BLaER1 treated with 17β-estradiol and CSF1 and Interleukin-3, amounts not matched to agents 10 nM and 100 nM (cell line): ENCODE measurements at regions not wholly inside any gene's neighbourhood (a gene's known extent, or its start where the extent isn't known, plus 50 kb on each side); places are given as distances from the start of the nearest gene placed in this dataset.

ENCODE experiments used
- H3K27ac ChIP-seq, 11 experiments: shearing (Covaris generic); formaldehyde crosslinking; 2 replicates each; pipeline ENCODE4 v1.8.1; 2022
- H3K27me3 ChIP-seq, 11 experiments: shearing (Covaris generic); formaldehyde crosslinking; 2 replicates each; pipeline ENCODE4 v1.8.1; 2022
- H3K36me3 ChIP-seq, 11 experiments: shearing (Covaris generic); formaldehyde crosslinking; 2 replicates each; pipeline ENCODE4 v1.8.1; 2022
- H3K4me1 ChIP-seq, 10 experiments: shearing (Covaris generic); formaldehyde crosslinking; 2 replicates each; pipeline ENCODE4 v1.8.1; 2022
- H3K4me2 ChIP-seq, 11 experiments: shearing (Covaris generic); formaldehyde crosslinking; 2 replicates each; pipeline ENCODE4 v1.8.1; 2022
- H3K4me3 ChIP-seq, 10 experiments: shearing (Covaris generic); formaldehyde crosslinking; 2 replicates each; pipeline ENCODE4 v1.8.1; 2022
- H3K9ac ChIP-seq, 11 experiments: shearing (Covaris generic); formaldehyde crosslinking; 2 replicates each; pipeline ENCODE4 v1.8.1; 2022
- H3K9me3 ChIP-seq, 11 experiments: shearing (Covaris generic); formaldehyde crosslinking; replicated peaks in 1 of 11; 2 replicates each; pipeline ENCODE4 v1.8.1; 2022
- H4K20me1 ChIP-seq, 11 experiments: shearing (Covaris generic); formaldehyde crosslinking; 2 replicates each; pipeline ENCODE4 v1.8.1; 2022
- Cebpa-rat ChIP-seq, 11 experiments: shearing (Covaris generic); IDR thresholded peaks; 2 replicates each; pipeline ENCODE4 v1.8.1; 2022

DNA sequence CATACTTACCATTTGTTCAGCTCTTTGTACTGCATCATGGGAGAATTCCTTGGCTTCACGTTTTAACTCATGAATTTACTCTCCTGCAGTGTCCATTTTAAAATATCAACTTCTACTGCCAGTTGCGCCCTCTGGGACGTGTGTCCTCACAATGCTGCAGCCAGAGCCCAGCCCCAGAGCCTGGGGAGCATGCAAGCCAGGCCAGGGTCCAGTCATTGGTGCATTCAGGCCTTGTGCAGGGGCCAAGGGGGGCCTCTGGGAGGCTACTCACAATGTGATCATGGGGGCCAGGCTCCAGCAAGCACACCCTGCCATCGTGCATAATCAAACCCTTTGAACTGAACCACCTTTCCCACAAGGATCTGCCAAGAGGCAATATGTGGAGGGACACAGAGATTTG is 105.6 kb upstream of the CCDC112 start:
- no peak overlapping the region for H3K4me2 ChIP-seq
- no peaks in the 10 kb centered on the region for H3K36me3 ChIP-seq
- H3K9me3 ChIP-seq, result no peaks in the 10 kb centered on the region
- no peak overlapping the region for H3K27ac ChIP-seq
- H3K4me1 ChIP-seq, result peaks cover 0 to 8% (median 0%) of the 10 kb centered on the region in 10 experiments; a peak in 1 of 20 replicates
- no peak overlapping the region for H3K9ac ChIP-seq
- no peak overlapping the region for H3K4me3 ChIP-seq
- no peaks in the 10 kb centered on the region for H4K20me1 ChIP-seq
- no peak for TF ChIP-seq Cebpa-rat (IDR thresholded peaks at IDR 0.05)
- H3K27me3 ChIP-seq, result no peaks in the 10 kb centered on the region

DNA sequence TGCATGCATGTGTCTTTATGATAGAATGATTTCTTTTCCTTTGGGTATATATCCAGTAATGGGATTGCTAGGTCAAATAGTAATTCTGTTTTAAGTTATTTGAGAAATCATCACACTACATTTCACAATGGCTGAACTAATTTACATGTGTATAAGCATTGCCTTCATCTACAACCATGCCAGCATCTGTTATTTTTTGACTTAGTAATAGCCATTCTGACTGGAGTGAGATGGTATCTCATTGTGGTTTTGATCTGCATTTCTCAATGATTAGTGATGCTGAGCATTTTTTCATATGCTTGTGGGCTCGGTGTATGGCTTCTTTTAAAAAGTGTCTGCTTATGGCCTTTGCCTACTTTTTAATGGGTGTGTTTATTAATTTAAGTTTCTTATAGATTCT is 102.3 kb upstream of the CCDC112 start:
- no peaks in the 10 kb centered on the region for H4K20me1 ChIP-seq
- no peak overlapping the region for H3K27ac ChIP-seq
- H3K9ac ChIP-seq, result no peak overlapping the region
- H3K36me3 ChIP-seq, result no peaks in the 10 kb centered on the region
- no peak for TF ChIP-seq Cebpa-rat (IDR thresholded peaks at IDR 0.05)
- H3K4me1 ChIP-seq, result no peaks in the 10 kb centered on the region
- H3K27me3 ChIP-seq, result no peaks in the 10 kb centered on the region
- H3K4me3 ChIP-seq, result no peak overlapping the region
- H3K4me2 ChIP-seq, result no peak overlapping the region
- peaks cover 0 to 16% (median 4%) of the 10 kb centered on the region in 11 experiments; a peak in 15 of 22 replicates for H3K9me3 ChIP-seq

DNA sequence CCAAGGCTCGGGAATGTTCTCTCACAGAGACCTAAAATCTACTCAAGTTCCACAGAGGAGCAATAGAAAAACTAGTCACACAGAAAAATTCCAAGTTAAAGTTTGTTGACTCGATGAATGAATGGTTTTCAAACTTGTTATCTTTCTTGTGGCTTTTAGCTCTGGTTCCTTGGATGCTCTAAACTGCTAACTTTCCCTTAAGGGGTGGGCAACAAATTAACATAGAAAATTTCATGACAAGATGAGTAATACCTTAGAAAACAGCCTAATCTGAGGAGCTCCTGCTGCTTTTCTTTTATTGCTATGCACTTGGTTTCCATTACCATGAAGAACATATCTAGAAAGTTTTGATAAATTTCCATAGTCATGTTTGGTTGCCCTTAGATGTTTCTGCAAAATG is 100.2 kb upstream of the CCDC112 start:
- no peak for TF ChIP-seq Cebpa-rat (IDR thresholded peaks at IDR 0.05)
- peaks cover 0 to 28% (median 11%) of the 10 kb centered on the region in 11 experiments; a peak in 16 of 22 replicates for H3K9me3 ChIP-seq
- no peak overlapping the region for H3K27ac ChIP-seq

DNA sequence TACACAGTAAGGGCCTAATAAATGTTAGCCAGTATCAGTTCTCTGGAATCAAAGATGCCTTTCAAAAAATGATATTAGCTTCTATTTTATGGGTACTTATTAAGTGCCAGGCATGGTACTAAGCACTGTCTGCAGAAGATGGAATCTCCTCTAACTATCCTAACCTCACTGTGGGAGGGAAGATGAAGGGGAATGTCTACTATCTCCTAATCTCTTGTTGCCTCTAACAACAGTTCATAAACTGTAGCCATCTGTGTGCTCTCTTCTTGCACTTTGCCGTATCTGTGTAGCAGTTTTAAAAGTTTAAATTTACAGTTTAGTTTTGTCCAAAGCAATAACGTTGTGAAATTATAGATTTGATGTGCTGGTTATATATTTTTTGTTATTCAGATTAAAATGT is 99.6 kb upstream of the CCDC112 start:
- H3K9ac ChIP-seq, result no peak overlapping the region
- no peaks in the 10 kb centered on the region for H3K27me3 ChIP-seq
- H3K9me3 ChIP-seq, result peaks cover 0 to 28% (median 11%) of the 10 kb centered on the region in 11 experiments; a peak in 16 of 22 replicates
- no peaks in the 10 kb centered on the region for H3K36me3 ChIP-seq
- H3K4me3 ChIP-seq, result no peak overlapping the region
- no peaks in the 10 kb centered on the region for H3K4me1 ChIP-seq
- H4K20me1 ChIP-seq, result no peaks in the 10 kb centered on the region
- no peak overlapping the region for H3K27ac ChIP-seq
- no peak overlapping the region for H3K4me2 ChIP-seq
- no peak for TF ChIP-seq Cebpa-rat (IDR thresholded peaks at IDR 0.05)

More for the DNA sequence above, 100.2 kb upstream of the CCDC112 start:
- Histone ChIP-seq H3K4me1 (no peaks in the 10 kb centered on the region), H3K36me3 (no peaks in the 10 kb centered on the region), H4K20me1 (no peaks in the 10 kb centered on the region), H3K4me3 (no peak overlapping the region), H3K27me3 (no peaks in the 10 kb centered on the region), H3K9ac (no peak overlapping the region), H3K4me2 (no peak overlapping the region)

DNA sequence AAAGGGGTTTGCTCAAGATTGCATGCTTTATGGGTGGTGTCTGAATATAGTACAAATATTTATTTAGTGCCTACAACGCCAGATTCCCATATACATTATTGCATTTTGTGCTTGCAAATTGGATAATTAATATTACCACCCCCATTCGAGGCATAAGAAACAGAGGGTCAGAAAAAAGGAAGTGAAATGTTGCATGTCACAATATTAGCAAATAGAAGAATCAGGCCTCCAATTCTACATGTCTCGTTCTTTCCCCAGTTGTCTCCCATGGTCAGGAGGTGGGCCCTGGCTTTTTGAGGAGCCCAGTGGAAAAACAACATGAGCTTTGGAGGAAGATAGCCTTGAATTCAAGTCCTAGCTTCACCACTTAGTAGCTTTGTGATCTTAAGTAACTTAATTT is 98.1 kb upstream of the CCDC112 start:
- Histone ChIP-seq H3K4me1 (no peaks in the 10 kb centered on the region), H3K27me3 (no peaks in the 10 kb centered on the region), H4K20me1 (no peaks in the 10 kb centered on the region), H3K4me2 (no peak overlapping the region), H3K27ac (no peak overlapping the region), H3K36me3 (no peaks in the 10 kb centered on the region), H3K9me3 (peaks cover 0 to 28% (median 11%) of the 10 kb centered on the region in 11 experiments; a peak in 16 of 22 replicates), H3K4me3 (no peak overlapping the region), H3K9ac (no peak overlapping the region)
- no peak for TF ChIP-seq Cebpa-rat (IDR thresholded peaks at IDR 0.05)

DNA sequence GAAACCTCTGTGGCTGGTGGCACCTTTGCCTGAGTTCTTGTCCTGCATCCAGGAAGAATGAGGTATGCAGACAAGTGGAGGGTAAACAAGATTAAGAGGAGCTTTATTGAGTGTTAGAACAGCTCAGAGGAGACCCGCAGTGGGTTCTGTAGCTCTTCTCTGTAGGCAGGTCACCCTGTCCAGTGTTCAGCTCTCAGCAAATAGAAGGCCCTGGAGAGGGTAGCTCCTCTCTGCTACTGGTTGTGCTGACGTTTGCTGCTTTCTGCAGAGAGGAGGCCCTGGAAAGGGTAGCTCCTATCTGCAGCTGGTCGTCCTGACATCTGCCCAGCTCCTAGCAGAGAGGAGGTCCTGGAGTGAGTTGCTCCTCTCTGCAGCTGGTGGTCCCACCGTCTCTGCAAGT is 96.8 kb upstream of the CCDC112 start:
- H3K27ac ChIP-seq, result no peak overlapping the region
- no peak overlapping the region for H3K9ac ChIP-seq
- H3K27me3 ChIP-seq, result no peaks in the 10 kb centered on the region
- H3K4me2 ChIP-seq, result no peak overlapping the region
- H4K20me1 ChIP-seq, result no peaks in the 10 kb centered on the region
- H3K9me3 ChIP-seq, result peaks cover 0 to 28% (median 11%) of the 10 kb centered on the region in 11 experiments; a peak in 16 of 22 replicates
- H3K4me3 ChIP-seq, result no peak overlapping the region
- TF ChIP-seq Cebpa-rat (IDR thresholded peaks at IDR 0.05), result no peak
- H3K4me1 ChIP-seq, result no peaks in the 10 kb centered on the region
- no peaks in the 10 kb centered on the region for H3K36me3 ChIP-seq

DNA sequence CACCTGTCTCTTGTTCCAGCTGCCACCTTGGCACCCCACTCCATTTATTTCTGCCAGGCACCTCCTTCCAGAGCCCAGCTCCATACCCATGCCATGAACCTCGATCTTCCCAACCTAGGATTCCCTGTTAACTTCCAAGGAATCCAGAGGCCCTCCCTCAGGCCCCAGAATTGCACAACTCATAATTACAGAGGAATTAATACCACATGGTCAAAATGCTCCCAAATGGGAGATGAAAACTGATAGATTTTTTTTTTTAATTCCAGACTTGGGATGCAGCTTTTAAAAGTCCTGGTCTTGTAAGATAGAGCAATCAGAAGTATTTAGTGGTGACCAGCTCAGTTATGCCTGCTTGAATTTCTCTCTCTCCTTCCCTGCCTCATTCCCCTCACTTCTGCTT is 96.2 kb upstream of the CCDC112 start:
- Histone ChIP-seq H3K4me1 (no peaks in the 10 kb centered on the region), H3K27ac (no peak overlapping the region), H3K9ac (no peak overlapping the region), H3K9me3 (peaks cover 0 to 28% (median 11%) of the 10 kb centered on the region in 11 experiments; a peak in 16 of 22 replicates), H3K27me3 (no peaks in the 10 kb centered on the region), H3K4me2 (no peak overlapping the region), H3K4me3 (no peak overlapping the region), H3K36me3 (no peaks in the 10 kb centered on the region), H4K20me1 (no peaks in the 10 kb centered on the region)
- TF ChIP-seq Cebpa-rat (IDR thresholded peaks at IDR 0.05), result no peak

DNA sequence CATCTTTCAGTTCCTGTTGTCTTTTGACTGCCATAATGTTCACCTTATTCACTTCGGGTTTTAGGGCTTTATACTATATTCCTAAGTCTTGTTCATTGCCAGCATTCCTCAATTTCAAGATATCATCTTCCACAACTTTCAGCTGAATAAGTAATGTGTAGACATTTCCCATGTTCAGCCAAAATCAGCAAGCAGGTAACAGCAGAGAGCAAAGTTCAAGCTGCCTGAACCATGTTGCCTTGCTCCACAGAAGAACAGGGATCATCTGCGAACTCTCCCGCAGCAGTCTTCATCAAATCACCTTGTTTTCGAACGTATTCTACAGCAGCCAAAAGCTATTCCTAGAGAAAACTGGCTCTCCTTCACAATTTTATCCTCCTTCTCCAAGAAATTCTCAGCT is 95.3 kb upstream of the CCDC112 start:
- H3K4me2 ChIP-seq, result no peak overlapping the region
- no peaks in the 10 kb centered on the region for H3K36me3 ChIP-seq
- TF ChIP-seq Cebpa-rat (IDR thresholded peaks at IDR 0.05), result no peak
- no peak overlapping the region for H3K4me3 ChIP-seq
- peaks cover 0 to 28% (median 11%) of the 10 kb centered on the region in 11 experiments; a peak in 16 of 22 replicates for H3K9me3 ChIP-seq
- no peak overlapping the region for H3K27ac ChIP-seq
- H3K4me1 ChIP-seq, result no peaks in the 10 kb centered on the region
- H3K9ac ChIP-seq, result no peak overlapping the region
- no peaks in the 10 kb centered on the region for H4K20me1 ChIP-seq
- no peaks in the 10 kb centered on the region for H3K27me3 ChIP-seq

DNA sequence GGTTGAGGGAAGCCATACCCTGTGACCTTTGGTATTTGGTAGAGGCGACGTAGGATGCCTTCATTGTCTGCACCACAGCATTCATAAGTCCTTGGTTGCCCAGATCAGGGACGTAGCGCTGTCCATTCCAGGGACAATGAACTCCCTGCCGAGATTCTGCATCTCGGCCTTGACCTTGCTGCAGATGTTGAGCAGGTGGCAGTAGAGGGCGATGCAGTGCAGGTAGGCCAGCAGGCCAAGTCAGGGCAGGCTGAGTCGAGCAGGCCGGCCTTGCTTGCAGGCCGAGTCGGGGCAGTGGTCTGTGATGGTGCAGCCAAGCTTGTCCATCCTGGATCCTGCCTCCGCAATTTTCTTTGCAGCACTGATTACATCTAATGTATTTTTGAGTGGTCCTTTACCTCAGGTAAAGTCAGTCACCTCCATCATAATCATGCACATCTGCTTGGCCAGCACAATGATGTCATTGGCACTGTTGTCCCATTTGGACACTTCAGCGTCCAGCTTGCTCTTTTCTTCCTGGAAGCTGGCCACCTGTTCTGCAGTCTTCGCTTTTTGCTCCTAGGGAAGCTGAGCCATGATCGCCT is 93.4 kb upstream of the CCDC112 start:
- Histone ChIP-seq H4K20me1 (no peaks in the 10 kb centered on the region), H3K4me1 (no peaks in the 10 kb centered on the region), H3K4me2 (no peak overlapping the region), H3K9me3 (peaks cover 0 to 24% (median 11%) of the 10 kb centered on the region in 11 experiments; a peak in 16 of 22 replicates), H3K9ac (no peak overlapping the region), H3K4me3 (no peak overlapping the region), H3K27me3 (no peaks in the 10 kb centered on the region), H3K36me3 (no peaks in the 10 kb centered on the region), H3K27ac (no peak overlapping the region)
- no peak for TF ChIP-seq Cebpa-rat (IDR thresholded peaks at IDR 0.05)

DNA sequence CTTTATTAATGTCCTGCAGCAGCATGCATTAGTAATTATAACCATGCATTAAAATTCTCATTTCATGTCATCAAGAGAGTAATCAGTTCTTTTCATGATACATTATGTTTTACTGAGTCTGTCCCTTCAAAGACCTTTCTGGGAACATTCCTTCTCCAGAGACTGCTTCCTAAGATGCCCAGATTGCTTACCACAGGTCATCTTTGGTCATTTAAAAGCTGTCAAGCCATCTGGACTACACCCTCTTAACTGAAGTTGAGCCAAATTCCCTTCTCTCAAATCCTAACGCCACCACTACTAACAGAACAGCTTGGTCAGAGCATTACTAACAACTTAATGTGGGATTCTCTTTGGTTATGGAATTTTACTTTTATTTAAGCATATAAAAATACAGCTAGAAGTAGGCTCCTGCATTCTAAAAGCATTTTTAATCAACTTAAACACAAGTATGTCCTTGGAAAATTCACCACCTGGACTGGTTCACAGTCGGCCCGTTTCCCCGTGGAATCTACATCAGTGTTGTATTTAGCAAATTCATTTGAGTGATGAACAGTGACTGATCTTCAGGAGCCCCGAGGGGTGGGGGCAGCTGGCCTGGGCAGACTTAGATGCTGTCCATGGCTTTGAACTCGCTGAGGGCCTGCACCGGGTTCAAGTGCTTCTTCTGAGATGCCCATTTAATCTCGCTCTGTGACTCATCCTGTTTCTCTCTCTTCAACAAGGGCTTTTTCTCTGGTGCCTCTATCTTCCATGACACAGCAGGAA is 92.8 kb upstream of the CCDC112 start:
- no peak for TF ChIP-seq Cebpa-rat (IDR thresholded peaks at IDR 0.05)
- Histone ChIP-seq H3K4me3 (no peak overlapping the region), H3K27ac (no peak overlapping the region), H3K27me3 (no peaks in the 10 kb centered on the region), H3K4me2 (no peak overlapping the region), H3K9me3 (peaks cover 0 to 18% (median 11%) of the 10 kb centered on the region in 11 experiments; a peak in 15 of 22 replicates), H4K20me1 (no peaks in the 10 kb centered on the region), H3K4me1 (no peaks in the 10 kb centered on the region), H3K36me3 (no peaks in the 10 kb centered on the region), H3K9ac (no peak overlapping the region)
